H1 (cell line): ENCODE measurements at regions not wholly inside any gene's neighbourhood (a gene's known extent, or its start where the extent isn't known, plus 50 kb on each side); places are given as distances from the start of the nearest gene placed in this dataset.
A peak's percentile ranks its signal among the peaks of the same experiment; 100 is the strongest.

Experiments
- CTCF ChIA-PET: fragments of 300-600 bp; sonication (Branson Sonifier 250); formaldehyde crosslinking; loops from one replicate; lab custom pipeline; 2021; ENCODE audit not compliant: partially characterized antibody; lab: Charles Lee
- POLR2A ChIA-PET: fragments of 300-600 bp; sonication (Branson Sonifier 250); formaldehyde crosslinking; loops from one replicate; lab custom pipeline; 2021; ENCODE audit warnings: inconsistent platforms; ENCODE audit not compliant: partially characterized antibody; lab: Charles Lee
- DNase-seq, 2 experiments: peaks; one replicate each; pipeline versions ENCODE4 v3.0.0 to v3.0.0-alpha.2; 2010 to 2022; ENCODE audit warnings: low spot score in 2 of 2, low read depth in 1 of 2, mixed read lengths in 1 of 2
- FAIRE-seq: peaks from 2 replicates; lab custom pipeline; 2011; peaks lifted over from hg19 to GRCh38; lab: Jason Lieb, UNC
- H2AFZ ChIP-seq: 2 replicates; pipeline ENCODE4 v1.8.1; 2012; ENCODE audit warnings: low read length, inconsistent platforms
- H2AK5ac ChIP-seq: 2 replicates; pipeline ENCODE4 v1.6.1; 2013; ENCODE audit warnings: low read depth, low read length
- H2BK120ac ChIP-seq: replicated peaks from 2 replicates; pipeline ENCODE3; 2013; ENCODE audit warnings: low read depth, low read length, inconsistent platforms
- H2BK12ac ChIP-seq: 2 replicates; pipeline ENCODE4 v1.6.1; 2013; ENCODE audit warnings: low read depth, low read length
- H2BK15ac ChIP-seq: 2 replicates; pipeline ENCODE4 v1.6.1; 2013; ENCODE audit warnings: low read length
- H2BK20ac ChIP-seq: 2 replicates; pipeline ENCODE4 v1.6.1; 2013; ENCODE audit warnings: low read length
- H2BK5ac ChIP-seq: 2 replicates; pipeline ENCODE4 v1.6.1; 2013; ENCODE audit warnings: low read depth, low read length
- H3K14ac ChIP-seq: 2 replicates; pipeline ENCODE4 v1.6.1; 2013; ENCODE audit warnings: inconsistent platforms; ENCODE audit not compliant: insufficient read length
- H3K18ac ChIP-seq: 2 replicates; pipeline ENCODE4 v1.6.1; 2013; ENCODE audit warnings: low read length; ENCODE audit errors: extremely low read depth
- H3K23ac ChIP-seq: 2 replicates; pipeline ENCODE4 v1.6.1; 2013; ENCODE audit warnings: inconsistent platforms; ENCODE audit not compliant: insufficient read length
- H3K23me2 ChIP-seq: 2 replicates; pipeline ENCODE4 v1.6.1; 2013; ENCODE audit warnings: low read depth, low read length
- H3K27ac ChIP-seq: 2 replicates; pipeline ENCODE4 v1.6.1; 2011; ENCODE audit warnings: low read depth, low read length, inconsistent platforms
- H3K27me3 ChIP-seq, 4 experiments: replicated peaks in 1 of 4; 1 replicate in 1 of 4; 2 replicates in 3 of 4; pipeline versions ENCODE4 v1.6.1 to v1.8.1; 2011 to 2013; ENCODE audit warnings: low read length in 3 of 4, mild to moderate bottlenecking in 3 of 4, inconsistent platforms in 2 of 4, mixed read lengths in 2 of 4, moderate library complexity in 1 of 4; ENCODE audit not compliant: control insufficient read depth in 3 of 4, insufficient read depth in 3 of 4; ENCODE audit errors: extremely low read depth in 1 of 4
- H3K36me3 ChIP-seq, 4 experiments: 2 replicates each; pipeline versions ENCODE4 v1.6.1 to v1.8.1; 2011 to 2013; ENCODE audit warnings: mild to moderate bottlenecking in 4 of 4, low read length in 3 of 4, moderate library complexity in 2 of 4, control low read depth in 1 of 4, inconsistent platforms in 1 of 4; ENCODE audit not compliant: insufficient read depth in 4 of 4, control insufficient read depth in 2 of 4
- H3K4ac ChIP-seq: replicated peaks from 2 replicates; pipeline ENCODE3; 2013; ENCODE audit warnings: low read length, low read depth, mixed read lengths, inconsistent platforms; ENCODE audit not compliant: insufficient read length
- H3K4me1 ChIP-seq, 4 experiments: replicated peaks in 1 of 4; 1 replicate in 1 of 4; 2 replicates in 3 of 4; pipeline versions ENCODE4 v1.6.1 to v1.8.1; 2011 to 2013; ENCODE audit warnings: low read length in 3 of 4, inconsistent platforms in 2 of 4, mixed read lengths in 1 of 4; ENCODE audit not compliant: insufficient read depth in 4 of 4, control insufficient read depth in 3 of 4
- H3K4me2 ChIP-seq, 2 experiments: 2 replicates each; pipeline versions ENCODE4 v1.6.1 to v1.8.1; 2011 to 2013; ENCODE audit warnings: low read depth in 2 of 2, low read length in 2 of 2, control low read depth in 1 of 2, inconsistent platforms in 1 of 2, mild to moderate bottlenecking in 1 of 2; ENCODE audit not compliant: insufficient read depth in 1 of 2
- H3K4me3 ChIP-seq, 4 experiments: fragments of 200-600, 300-600 bp in 1 of 4; sonication (generic), shearing (Covaris generic), sonication (Bioruptor Twin) in 1 of 4; 2 replicates each; pipeline versions ENCODE4 v1.5.1 to v1.8.1; 2011 to 2016; ENCODE audit warnings: low read length in 4 of 4, low read depth in 3 of 4, control low read depth in 2 of 4, inconsistent platforms in 2 of 4, mild to moderate bottlenecking in 2 of 4, mixed read lengths in 1 of 4, moderate library complexity in 1 of 4; ENCODE audit not compliant: insufficient read depth in 2 of 4; ENCODE audit errors: extremely low read depth in 1 of 4
- H3K56ac ChIP-seq: replicated peaks from 2 replicates; pipeline ENCODE3; 2013; ENCODE audit warnings: low read depth, mild to moderate bottlenecking, mixed read lengths, low read length, inconsistent platforms; ENCODE audit not compliant: insufficient read length
- H3K79me1 ChIP-seq: 2 replicates; pipeline ENCODE4 v1.6.1; 2013; ENCODE audit warnings: low read depth, low read length, control low read depth
- H3K79me2 ChIP-seq, 2 experiments: 2 replicates each; pipeline versions ENCODE4 v1.6.1 to v1.8.1; 2012 to 2013; ENCODE audit warnings: low read length in 2 of 2, mild to moderate bottlenecking in 2 of 2, inconsistent platforms in 1 of 2; ENCODE audit not compliant: insufficient read depth in 2 of 2, control insufficient read depth in 1 of 2
- H3K9ac ChIP-seq, 4 experiments: replicated peaks in 1 of 4; 1 replicate in 1 of 4; 2 replicates in 3 of 4; pipeline versions ENCODE4 v1.6.1 to v1.8.1; 2011 to 2013; ENCODE audit warnings: low read depth in 3 of 4, low read length in 3 of 4, control low read depth in 2 of 4, mild to moderate bottlenecking in 2 of 4, moderate library complexity in 2 of 4, inconsistent platforms in 1 of 4; ENCODE audit errors: extremely low read depth in 1 of 4
- H3K9me3 ChIP-seq, 2 experiments: 2 replicates each; pipeline versions ENCODE4 v1.6.1 to v1.8.1; 2012 to 2013; ENCODE audit warnings: mild to moderate bottlenecking in 2 of 2, moderate library complexity in 2 of 2, control low read depth in 1 of 2, inconsistent platforms in 1 of 2, low read depth in 1 of 2, low read length in 1 of 2, mixed read lengths in 1 of 2; ENCODE audit not compliant: insufficient read depth in 2 of 2
- H4K20me1 ChIP-seq, 2 experiments: replicated peaks in 1 of 2; 2 replicates each; pipeline versions ENCODE3 to v1.8.1; 2011 to 2013; ENCODE audit warnings: inconsistent platforms in 2 of 2, low read length in 2 of 2, mild to moderate bottlenecking in 1 of 2; ENCODE audit not compliant: insufficient read depth in 2 of 2, control insufficient read depth in 1 of 2
- H4K5ac ChIP-seq: 2 replicates; pipeline ENCODE4 v1.6.1; 2013; ENCODE audit warnings: low read length, low read depth, mixed read lengths, inconsistent platforms; ENCODE audit not compliant: insufficient read length
- H4K8ac ChIP-seq: 2 replicates; pipeline ENCODE4 v1.8.0; 2013; ENCODE audit warnings: mild to moderate bottlenecking, moderate library complexity, low read length, inconsistent platforms; ENCODE audit not compliant: insufficient read depth; ENCODE audit errors: extremely low read depth
- H4K91ac ChIP-seq: replicated peaks from 2 replicates; pipeline ENCODE3; 2013; ENCODE audit warnings: low read length, mixed read lengths, inconsistent platforms; ENCODE audit not compliant: insufficient read length
- BACH1 ChIP-seq: IDR thresholded peaks from 2 replicates; pipeline ENCODE4 v1.6.1; 2012; ENCODE audit warnings: low read length, improper control_type of control experiment
- CTCF ChIP-seq, 3 experiments: IDR thresholded peaks; 1 replicate in 2 of 3; 2 replicates in 1 of 3; pipeline versions ENCODE4 v1.5.1 to v1.6.1; 2011; ENCODE audit warnings: low read length in 3 of 3, mild to moderate bottlenecking in 3 of 3, inconsistent platforms in 2 of 3, low read depth in 1 of 3, moderate library complexity in 1 of 3; ENCODE audit not compliant: insufficient read depth in 1 of 3; ENCODE audit errors: control extremely low read depth in 1 of 3
- NANOG ChIP-seq: IDR thresholded peaks from 2 replicates; pipeline ENCODE4 v1.6.1; 2011; ENCODE audit warnings: low read length, low read depth, mild to moderate bottlenecking, inconsistent platforms; ENCODE audit not compliant: insufficient read depth, poor library complexity, severe bottlenecking
- WGBS, 2 experiments: shearing (Covaris generic) in 1 of 2; methylation state at CpG; one replicate each; pipeline versions ENCODE4 v1.1.6 to v1.1.7; 2013 to 2015; ENCODE audit warnings: low lambda C conversion rate in 2 of 2, mixed read lengths in 2 of 2, inconsistent platforms in 1 of 2, low coverage in 1 of 2, missing lambda C conversion rate in 1 of 2; ENCODE audit not compliant: insufficient replicate concordance in 2 of 2, insufficient coverage in 1 of 2, insufficient read length in 1 of 2; ENCODE audit errors: extremely low coverage in 1 of 2, missing lambda C conversion rate in 1 of 2; 5-methylcytosine and 5-hydroxymethylcytosine counted together

GRCh38 chr4:138522366-138522765 lies 280.2 kb upstream of the SLC7A11 start:
- Histone ChIP-seq H3K9ac (no peak overlapping the region; a peak in 1 of 7 replicates), H3K56ac (no peak overlapping the region), H2BK5ac (peak overlapping the region; percentile 60; the same call in 1 of the 2 replicates), H3K4ac (peak overlapping the region; percentile 1), H4K91ac (no peak overlapping the region), H3K4me3 (no peak overlapping the region), H2BK120ac (no peak overlapping the region), H2AK5ac (no peak overlapping the region), H4K8ac (peak overlapping the region; percentile 92; the same call in 1 of the 2 replicates), H2AFZ (peak overlapping the region; percentile 96), H4K5ac (no peak overlapping the region), H4K20me1 (no peaks in the 10 kb centered on the region), H3K23me2 (no peaks in the 10 kb centered on the region), H3K4me1 (no peaks in the 10 kb centered on the region), H3K79me1 (no peaks in the 10 kb centered on the region), H3K18ac (peak overlapping the region; percentile 60), H3K9me3 (no peaks in the 10 kb centered on the region), H2BK12ac (peak overlapping the region; percentile 71; the same call in 1 of the 2 replicates), H3K23ac (no peak overlapping the region), H3K36me3 (no peaks in the 10 kb centered on the region), H2BK15ac (no peak overlapping the region), H3K79me2 (no peaks in the 10 kb centered on the region), H3K27ac (no peak overlapping the region), H2BK20ac (no peak overlapping the region), H3K4me2 (no peak overlapping the region), H3K27me3 (no peaks in the 10 kb centered on the region), H3K14ac (no peak overlapping the region)
- 64% methylated on average over 1 of the region's 1 CpG; no CpG with 5 or more reads in 1 of the 2 experiments for WGBS, 2 experiments
- peak; percentile 74 for FAIRE-seq
- DNase-seq, result no peak
- POLR2A ChIA-PET, result no interaction called here
- CTCF ChIA-PET, result interaction anchor here (0.6 to 4.4 kb wide), 40 partner anchors 9 to 702 kb away, joined by 3 to 37 read pairs (median 5); no protein-coding TSS in a partner anchor
- TF ChIP-seq CTCF (IDR thresholded peaks at IDR 0.05; ENCODE audit: control extremely low read depth in 1 of 3, insufficient read depth in 1 of 3, low read depth in 1 of 3, low read length in 3 of 3) (peak in 2 of 3 experiments; percentile 55 to 58; a peak in 3 of 4 replicates), BACH1 (no peak), NANOG (no peak)
